ENCODE measurements at regions not wholly inside any gene's neighbourhood (a gene's known extent, or its start where the extent isn't known, plus 50 kb on each side); places are given as distances from the start of the nearest gene placed in this dataset.

DNA sequence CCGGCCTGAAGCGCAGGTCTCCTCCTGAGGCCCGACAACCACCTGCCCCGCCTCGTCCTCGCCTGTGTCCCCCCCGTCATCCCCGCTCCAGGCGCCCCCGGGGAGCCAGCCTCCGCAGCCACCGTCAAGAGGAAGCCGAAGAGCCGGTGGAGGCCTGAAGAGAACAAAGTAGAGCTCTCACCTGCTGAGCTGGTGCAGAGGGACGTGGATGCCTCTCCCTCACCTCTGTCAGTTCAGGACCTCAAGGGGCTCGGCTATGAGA is 169.9 kb downstream of the HINT1 start:
- Histone ChIP-seq H3K9ac (ENCODE audit: low read length) (no peak overlapping the region), H4K20me1 (ENCODE audit: insufficient read depth) (no peaks in the 10 kb centered on the region), H3K27ac (ENCODE audit: low read depth, low read length) (no peak overlapping the region), H3K4me3 (replicated peaks in 1 of 2; ENCODE audit: low read depth in 1 of 2, low read length in 2 of 2) (no peak overlapping the region), H3K4me2 (ENCODE audit: low read length) (no peak overlapping the region), H3K4me1 (ENCODE audit: control insufficient read depth in 1 of 2, insufficient read depth in 2 of 2, low read length in 2 of 2) (no peaks in the 10 kb centered on the region), H2AFZ (ENCODE audit: low read depth, low read length, poor library complexity, severe bottlenecking) (no peak overlapping the region), H3K27me3 (ENCODE audit: insufficient read depth, low read length) (no peaks in the 10 kb centered on the region), H3K36me3 (ENCODE audit: control insufficient read depth in 1 of 2, insufficient read depth in 2 of 2, low read length in 2 of 2) (no peaks in the 10 kb centered on the region), H3K79me2 (ENCODE audit: insufficient read depth, low read length) (no peaks in the 10 kb centered on the region), H3K9me3 (ENCODE audit: control insufficient read depth in 1 of 2, insufficient read depth in 1 of 2, low read depth in 1 of 2, low read length in 2 of 2) (no peaks in the 10 kb centered on the region), H3K9me2 (ENCODE audit: insufficient read depth) (no peaks in the 10 kb centered on the region)
- ChIA-PET CTCF (no interaction called here), POLR2A (no interaction called here), RAD21 (ENCODE audit: low non-redundant PET in 1 of 2, low total read pairs in 2 of 2, uncharacterized antibody in 2 of 2, unreplicated experiment in 2 of 2) (no interaction called here)
- BruUV-seq (replicated peaks): no TSS peak
- TF ChIP-seq CBX3 (IDR thresholded peaks at IDR 0.05; ENCODE audit: low read depth) (no peak), ZNF274 (IDR thresholded peaks at IDR 0.05; ENCODE audit: low read depth, low read length) (no peak), TCF7L2 (IDR thresholded peaks at IDR 0.05; ENCODE audit: borderline replicate concordance, extremely low read depth, insufficient read depth, insufficient read length) (no peak), POLR2A (IDR thresholded peaks at IDR 0.05; ENCODE audit: borderline replicate concordance, extremely low read depth, insufficient read depth, insufficient read length) (no peak), ELF1 (IDR thresholded peaks at IDR 0.05; ENCODE audit: borderline replicate concordance, low read depth) (no peak), SIN3A (IDR thresholded peaks at IDR 0.05; ENCODE audit: low read depth) (no peak), ZBTB33 (IDR thresholded peaks at IDR 0.05; ENCODE audit: extremely low read depth, insufficient replicate concordance, low read length) (no peak), EZH2 (IDR thresholded peaks at IDR 0.05) (no peak)
- TF ChIP-seq, protein P1, sequence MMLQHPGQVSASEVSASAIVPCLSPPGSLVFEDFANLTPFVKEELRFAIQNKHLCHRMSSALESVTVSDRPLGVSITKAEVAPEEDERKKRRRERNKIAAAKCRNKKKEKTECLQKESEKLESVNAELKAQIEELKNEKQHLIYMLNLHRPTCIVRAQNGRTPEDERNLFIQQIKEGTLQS (IDR thresholded peaks at IDR 0.05): no peak
- intact Hi-C loops (cut with micrococcal nuclease): no loop called here
- no peak for ATAC-seq
- no peak for DNase-seq (ENCODE audit: low read depth, low spot score)

All from HCT116 (cell line).